NOMO-1 treated with DMSO at 0.1 percent for 48 hours (cell line): ENCODE measurements at regions not wholly inside any gene's neighbourhood (a gene's known extent, or its start where the extent isn't known, plus 50 kb on each side); places are given as distances from the start of the nearest gene placed in this dataset.

ENCODE experiments used
- DNase-seq: peaks from one replicate; lab custom pipeline; 2025; ENCODE audit not compliant: unreplicated experiment; lab: John Stamatoyannopoulos, UW

- no peak for DNase-seq
Observed at GRCh38 chr5:106921567-106921966, 749.2 kb downstream of the EFNA5 start.

DNA sequence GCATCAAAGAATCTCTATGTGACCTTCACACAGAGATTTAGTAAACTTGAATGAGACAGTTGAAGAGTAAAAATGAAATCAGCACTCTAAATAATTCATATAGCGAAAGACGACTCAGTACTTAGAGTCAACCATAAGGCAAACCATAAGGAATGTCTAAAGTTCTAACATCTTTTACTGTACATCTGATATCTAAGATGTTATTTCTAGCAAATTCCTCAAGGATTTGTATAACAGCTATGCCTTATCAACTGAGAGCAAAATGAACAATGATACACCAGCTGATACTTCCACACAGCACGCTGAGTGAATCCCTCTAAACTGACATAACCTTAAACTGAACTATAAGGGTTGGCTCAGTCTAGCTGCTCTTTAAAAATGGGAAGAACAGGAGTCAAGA is 760.3 kb downstream of the EFNA5 start:
- no peak for DNase-seq

DNA sequence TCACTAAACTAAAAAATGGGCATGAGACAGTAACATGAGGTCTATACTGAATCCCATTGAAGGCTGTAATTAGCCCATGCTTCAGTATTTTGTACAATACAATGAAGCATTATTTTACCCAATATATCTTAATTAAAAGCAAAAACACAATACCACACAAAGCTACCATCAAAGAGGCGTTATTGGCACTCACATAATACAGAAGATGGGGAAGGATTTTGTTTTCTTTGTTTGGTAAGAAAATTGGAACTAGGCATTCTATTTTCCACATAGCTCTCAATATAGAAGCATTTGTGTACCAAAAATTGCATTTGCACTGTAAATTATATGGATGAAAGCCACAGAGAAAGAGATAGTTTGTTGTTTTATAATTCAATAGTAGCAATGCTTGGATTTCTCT is 761.0 kb downstream of the EFNA5 start:
- no peak for DNase-seq

DNA sequence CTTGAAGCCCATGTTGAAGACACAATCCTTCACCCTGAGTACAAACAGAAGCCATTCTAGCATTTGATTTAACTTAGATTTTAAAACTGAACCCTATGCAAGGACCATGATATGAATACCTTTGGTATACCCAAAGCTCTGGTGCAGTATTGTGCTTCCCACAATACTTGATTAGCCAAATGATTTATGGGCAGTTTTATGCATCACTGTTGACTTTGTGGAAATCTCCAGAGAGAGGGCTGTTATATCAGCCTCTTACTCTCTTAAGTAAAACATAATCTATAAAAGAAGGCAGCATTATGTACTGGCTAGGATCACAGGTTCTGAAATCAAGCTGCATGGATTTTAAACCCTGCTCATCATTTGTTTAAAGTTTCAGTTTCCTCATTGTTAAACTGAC is 762.8 kb downstream of the EFNA5 start:
- no peak for DNase-seq

GRCh38 chr5:106906199-106906598 is 764.5 kb downstream of the EFNA5 start:
- no peak for DNase-seq

DNA sequence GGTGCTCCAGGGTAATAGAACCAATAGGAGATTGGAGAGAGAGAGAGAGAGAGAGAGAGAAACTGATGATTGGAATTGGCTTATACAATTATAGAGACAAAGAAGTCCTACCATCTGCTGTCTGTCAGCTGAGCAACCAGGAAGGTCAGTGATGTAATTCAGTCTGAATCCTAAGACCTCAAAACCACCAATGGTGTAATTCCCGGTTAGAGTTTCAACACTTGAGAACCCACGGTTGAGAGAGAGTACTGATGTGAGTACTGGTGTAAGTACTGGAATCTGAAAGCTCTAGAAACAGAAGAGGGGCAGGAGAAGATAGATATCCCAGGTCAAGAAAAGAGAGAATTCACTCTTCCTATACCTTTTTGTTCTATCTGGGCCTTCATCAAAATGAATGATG is 775.8 kb downstream of the EFNA5 start:
- peak; percentile 85 for DNase-seq

DNA sequence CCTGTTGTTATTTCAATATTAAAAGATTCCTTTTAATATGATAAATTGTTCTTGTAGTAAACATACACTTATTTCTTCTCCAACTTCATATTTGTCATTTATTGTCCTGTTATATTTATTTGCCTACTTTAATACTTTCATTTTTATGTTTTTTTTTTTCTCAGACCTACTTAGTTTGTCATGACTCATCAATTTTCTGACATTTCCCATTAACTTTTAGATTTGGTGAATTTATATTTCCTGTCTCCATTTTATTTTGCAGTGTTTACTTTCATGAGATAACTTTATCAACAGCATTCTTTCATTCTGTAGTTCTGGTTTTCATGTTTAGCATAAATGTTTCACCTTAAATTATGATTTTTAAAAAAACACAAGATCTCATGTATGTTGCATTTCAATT is 788.7 kb downstream of the EFNA5 start:
- DNase-seq = no peak

DNA sequence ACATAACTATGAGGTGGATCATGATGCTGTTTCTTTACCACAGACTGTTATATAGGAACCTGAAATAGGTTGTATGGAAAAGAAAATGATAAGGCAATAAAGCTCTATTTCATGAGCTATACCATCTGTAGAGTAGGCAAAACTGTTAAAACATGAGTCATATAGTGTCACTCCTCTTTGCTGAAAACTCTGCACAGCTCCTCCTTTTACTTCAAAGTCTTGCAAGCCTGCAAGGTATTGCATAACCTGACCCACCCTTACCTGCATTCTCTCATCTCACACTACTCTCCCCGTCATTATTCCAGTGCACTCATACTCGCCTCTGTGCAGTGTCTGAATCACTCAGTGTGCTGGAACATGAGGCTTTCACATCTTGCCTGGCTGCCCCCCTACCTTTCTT is 790.1 kb downstream of the EFNA5 start:
- DNase-seq = no peak

DNA sequence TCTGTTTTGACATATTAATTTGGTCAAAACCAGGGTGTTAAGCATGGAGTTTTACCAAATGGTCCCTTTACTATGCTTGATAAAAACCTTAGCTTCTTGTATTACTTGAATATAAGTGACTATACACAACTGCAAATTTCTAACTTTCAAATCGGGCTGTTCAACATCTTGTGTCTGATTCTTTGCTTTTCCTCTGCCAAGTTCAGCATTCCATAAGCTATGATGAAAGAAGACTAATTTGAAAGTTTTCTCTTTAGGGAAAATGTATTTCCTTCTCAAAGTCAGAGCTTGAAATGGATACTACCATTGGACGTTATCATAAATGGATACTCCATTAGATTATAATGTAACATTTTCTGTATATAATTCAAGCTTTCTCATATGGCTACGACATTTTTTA is 792.9 kb downstream of the EFNA5 start:
- DNase-seq = no peak

- DNase-seq = no peak
Observed at GRCh38 chr5:106876665-106877194, 794.0 kb downstream of the EFNA5 start.

GRCh38 chr5:106876298-106876622 is 794.5 kb downstream of the EFNA5 start:
- no peak for DNase-seq

DNA sequence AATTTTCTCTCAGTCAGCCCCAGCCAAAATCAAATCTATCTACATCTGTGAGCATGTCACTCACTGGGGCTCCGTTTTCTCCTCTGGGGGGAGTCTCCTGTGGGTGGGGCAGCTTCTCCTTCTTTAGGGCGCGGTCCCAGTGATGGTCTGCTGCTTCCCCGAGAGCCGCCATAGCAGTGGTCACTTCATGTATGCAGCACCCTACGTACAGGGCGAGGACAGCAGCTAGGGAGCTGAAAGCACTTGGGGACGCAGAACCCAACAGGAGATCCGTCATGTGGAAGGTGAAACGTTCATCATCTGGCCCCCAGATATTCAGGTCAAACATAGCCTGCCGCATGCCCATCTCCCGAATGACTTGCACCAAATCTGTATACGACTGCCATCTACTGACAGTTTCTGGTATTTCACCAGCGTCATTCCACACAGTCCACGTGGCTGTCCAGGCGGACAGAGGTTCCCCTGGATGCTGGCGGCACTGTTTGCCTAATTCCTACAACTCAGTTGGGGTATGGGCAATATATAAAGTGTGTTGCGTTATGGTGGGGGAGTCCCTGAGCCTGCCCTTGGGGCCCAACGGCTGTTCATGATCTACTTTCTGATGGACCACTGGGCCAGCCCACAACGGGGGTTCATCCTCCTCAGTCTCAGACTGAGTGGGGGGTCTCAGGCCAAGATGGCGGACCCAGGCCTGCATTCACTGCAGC is 795.0 kb downstream of the EFNA5 start:
- no peak for DNase-seq

GRCh38 chr5:106874974-106875373 is 795.8 kb downstream of the EFNA5 start:
- no peak for DNase-seq

DNA sequence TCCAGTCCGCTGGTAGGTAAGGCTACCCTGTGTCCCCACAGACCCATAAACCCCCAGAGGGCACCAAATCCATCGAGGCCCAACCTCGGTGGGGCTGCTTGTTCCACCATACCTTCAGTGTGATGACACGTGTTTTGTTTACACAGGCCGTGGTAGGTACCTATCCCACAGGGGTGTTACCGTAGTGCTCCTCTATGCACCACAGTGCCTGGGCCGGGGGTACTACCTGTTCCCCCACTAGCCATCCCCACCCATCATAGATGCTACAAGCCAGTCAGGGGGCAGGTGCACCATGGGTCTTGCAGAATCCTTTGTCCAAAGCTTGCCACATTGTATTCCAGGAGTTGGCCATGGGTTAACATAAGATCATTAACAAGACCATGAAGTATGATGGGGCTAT is 796.2 kb downstream of the EFNA5 start:
- DNase-seq = no peak

- DNase-seq = no peak
Observed at GRCh38 chr5:106873568-106873967, 797.2 kb downstream of the EFNA5 start.

- no peak for DNase-seq
Observed at GRCh38 chr5:106865279-106865678, 805.5 kb downstream of the EFNA5 start.

DNA sequence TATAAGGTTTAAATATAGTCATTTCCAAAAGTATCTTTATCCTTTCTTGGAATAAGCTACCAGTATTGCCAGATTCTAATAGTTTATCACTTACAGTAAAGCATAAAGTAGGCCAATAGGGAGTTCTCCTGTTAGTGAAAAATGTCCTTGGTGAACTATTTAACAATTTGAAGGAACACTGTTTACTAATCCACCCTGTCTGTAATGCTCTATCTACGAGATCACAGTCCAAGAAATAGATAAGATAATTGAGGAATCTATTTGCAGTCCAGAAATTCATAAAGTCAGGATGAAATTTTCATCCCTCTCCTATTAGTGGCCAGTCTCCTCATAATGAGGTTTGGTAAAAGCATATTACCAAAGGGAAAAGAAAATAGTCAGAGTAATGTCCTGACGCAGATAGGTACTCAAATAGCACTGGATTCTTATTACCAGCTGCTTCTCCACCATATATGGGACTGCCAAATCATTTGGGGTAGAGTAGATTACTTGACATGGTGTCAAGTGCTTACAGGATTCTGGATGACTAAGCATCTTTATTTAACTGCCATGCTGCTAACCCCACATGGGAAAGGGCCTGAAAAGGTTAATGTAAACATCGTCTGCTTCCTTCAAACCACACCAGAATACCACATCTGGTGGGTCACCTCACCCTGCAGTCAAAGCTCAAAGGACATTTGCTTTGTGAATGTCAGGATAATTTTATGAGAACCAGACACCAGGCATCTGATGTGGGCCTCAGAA is 808.1 kb downstream of the EFNA5 start:
- DNase-seq = no peak

DNA sequence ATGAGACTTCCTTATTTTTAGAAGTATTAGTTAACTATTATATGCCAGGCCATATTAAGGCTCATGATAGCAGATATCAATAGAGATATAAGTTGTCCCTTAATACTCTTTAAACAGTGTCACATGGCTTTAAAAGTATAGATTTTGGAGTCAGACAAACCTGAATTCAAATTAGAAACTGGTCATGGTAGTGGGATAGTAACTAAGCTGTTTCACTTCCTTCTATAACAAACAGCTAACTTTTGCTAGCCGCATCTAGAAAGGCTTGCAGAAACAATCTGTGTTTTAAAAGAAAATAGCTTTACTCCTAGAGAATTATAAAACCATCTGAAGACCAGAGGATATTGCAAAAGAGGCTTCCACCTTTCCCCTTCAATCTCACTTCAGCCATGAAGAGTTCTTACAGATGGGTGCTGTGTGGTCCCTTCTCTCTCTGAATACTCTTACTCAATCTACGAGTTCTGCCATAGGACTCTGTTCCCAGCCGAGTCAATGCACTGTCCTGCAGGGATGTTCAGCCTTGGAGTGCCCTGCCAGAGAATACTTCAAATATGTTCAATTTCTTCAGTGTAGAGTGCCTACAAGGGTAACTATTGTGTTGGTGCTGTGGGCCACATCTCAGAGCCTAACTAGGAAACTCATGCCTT is 810.2 kb downstream of the EFNA5 start:
- peak; percentile 4 for DNase-seq

DNA sequence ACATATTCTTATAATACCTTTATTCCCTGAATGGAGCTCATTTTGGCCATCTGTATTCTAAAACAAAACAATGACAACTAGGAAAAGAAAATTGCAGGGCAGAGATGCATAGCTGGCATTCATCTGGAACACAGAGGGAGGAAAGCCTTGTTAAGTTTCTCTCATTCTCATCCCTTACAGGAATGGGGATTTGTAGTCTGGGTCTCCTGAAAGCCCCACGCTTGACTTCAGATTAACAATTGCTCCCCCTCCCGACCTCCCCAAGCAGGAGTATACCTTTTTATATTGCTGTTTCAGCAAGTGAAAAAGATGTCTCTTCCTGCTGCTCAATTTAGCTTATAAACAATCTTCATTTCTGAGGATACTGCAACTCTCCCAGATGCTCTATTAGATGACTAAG is 812.1 kb downstream of the EFNA5 start:
- DNase-seq = no peak

GRCh38 chr5:106854922-106855321 is 815.8 kb downstream of the EFNA5 start:
- no peak for DNase-seq

DNA sequence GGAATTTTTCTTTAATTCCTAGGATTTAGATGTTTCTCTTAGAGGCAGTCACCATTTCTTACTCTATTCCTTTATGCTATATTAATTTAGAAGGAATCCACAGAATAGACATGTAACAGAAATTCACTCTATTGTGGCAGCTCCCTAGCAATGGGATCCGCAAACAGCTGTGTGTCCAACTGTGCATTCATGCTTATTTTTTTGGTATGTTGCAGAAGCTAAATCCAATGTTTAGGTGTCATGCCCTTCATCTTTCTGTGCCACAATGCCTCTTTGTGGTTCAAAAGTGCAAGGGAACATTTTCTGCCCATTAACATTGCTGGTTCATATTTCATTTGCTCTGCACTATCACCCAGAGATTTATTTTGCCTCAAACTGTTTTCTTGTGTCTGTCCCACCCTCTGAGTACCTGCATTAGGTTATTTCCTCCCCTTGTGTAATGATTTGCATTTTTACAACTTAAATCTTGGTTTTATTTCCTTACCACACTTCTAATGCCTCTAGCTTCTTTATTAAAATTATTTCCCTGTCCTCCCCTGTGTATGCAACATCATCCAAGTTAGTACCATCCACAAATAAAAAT is 816.5 kb downstream of the EFNA5 start:
- no peak for DNase-seq

- no peak for DNase-seq
Observed at GRCh38 chr5:106853266-106853665, 817.5 kb downstream of the EFNA5 start.
